ENCODE measurements at regions not wholly inside any gene's neighbourhood (a gene's known extent, or its start where the extent isn't known, plus 50 kb on each side); places are given as distances from the start of the nearest gene placed in this dataset.

- DNase-seq: no peak
These were observed 246.5 kb upstream of the ARGLU1 start for GRCh38 chr13:106814463-106814862.

GRCh38 chr13:106810069-106810468 lies 242.1 kb upstream of the ARGLU1 start:
- no peak for DNase-seq

GRCh38 chr13:106804991-106805390 lies 237.1 kb upstream of the ARGLU1 start:
- no peak for DNase-seq

GRCh38 chr13:106802917-106803316 lies 235.0 kb upstream of the ARGLU1 start:
- DNase-seq: no peak

GRCh38 chr13:106799781-106800335 lies 231.9 kb upstream of the ARGLU1 start:
- DNase-seq: no peak

GRCh38 chr13:106797081-106797640 lies 229.2 kb upstream of the ARGLU1 start:
- no peak for DNase-seq

- no peak for DNase-seq
These were observed 228.5 kb upstream of the ARGLU1 start for GRCh38 chr13:106796280-106797047.

GRCh38 chr13:106795847-106796246 lies 227.9 kb upstream of the ARGLU1 start:
- no peak for DNase-seq

- no peak for DNase-seq
These were observed 226.2 kb upstream of the ARGLU1 start for GRCh38 chr13:106794117-106794516.

- DNase-seq: no peak
These were observed 222.0 kb upstream of the ARGLU1 start for GRCh38 chr13:106789911-106790310.

- DNase-seq: no peak
These were observed 218.1 kb upstream of the ARGLU1 start for GRCh38 chr13:106786006-106786563.

- no peak for DNase-seq
These were observed 206.7 kb upstream of the ARGLU1 start for GRCh38 chr13:106774621-106775020.

GRCh38 chr13:106772006-106772601 lies 204.2 kb upstream of the ARGLU1 start:
- no peak for DNase-seq

- DNase-seq: no peak
These were observed 201.1 kb upstream of the ARGLU1 start for GRCh38 chr13:106768991-106769390.

GRCh38 chr13:106762708-106763107 lies 194.8 kb upstream of the ARGLU1 start:
- no peak for DNase-seq

- DNase-seq: no peak
These were observed 188.5 kb upstream of the ARGLU1 start for GRCh38 chr13:106756446-106756845.

- no peak for DNase-seq
These were observed 187.6 kb upstream of the ARGLU1 start for GRCh38 chr13:106755542-106755941.

- peak; percentile 23 to 29 for DNase-seq
These were observed 185.3 kb upstream of the ARGLU1 start for GRCh38 chr13:106753251-106753650.

- no peak for DNase-seq
These were observed 184.7 kb upstream of the ARGLU1 start for GRCh38 chr13:106752584-106753170.

- no peak for DNase-seq
These were observed 180.8 kb upstream of the ARGLU1 start for GRCh38 chr13:106748785-106749184.

- DNase-seq: no peak
These were observed 176.6 kb upstream of the ARGLU1 start for GRCh38 chr13:106744516-106744915.

- no peak for DNase-seq
These were observed 170.3 kb upstream of the ARGLU1 start for GRCh38 chr13:106738186-106738678.
